Kidney epithelial cell (primary cell): ENCODE measurements at regions not wholly inside any gene's neighbourhood (a gene's known extent, or its start where the extent isn't known, plus 50 kb on each side); places are given as distances from the start of the nearest gene placed in this dataset.

Source experiments
- DNase-seq: peaks from one replicate; pipeline ENCODE4 v3.0.0-alpha.2; 2010; ENCODE audit warnings: low read depth
- H3K27me3 ChIP-seq: 2 replicates; pipeline ENCODE4 v1.6.0; 2011; ENCODE audit warnings: low read length; ENCODE audit not compliant: control insufficient read depth, insufficient read depth
- H3K36me3 ChIP-seq: 2 replicates; pipeline ENCODE4 v1.5.1; 2011; ENCODE audit warnings: low read length; ENCODE audit not compliant: control insufficient read depth, insufficient read depth
- H3K4me3 ChIP-seq: 2 replicates; pipeline ENCODE4 v1.5.1; 2011; ENCODE audit warnings: low read depth, mild to moderate bottlenecking, control low read depth, low read length
- CTCF ChIP-seq: IDR thresholded peaks from 2 replicates; pipeline ENCODE4 v1.5.1; 2011; ENCODE audit warnings: mild to moderate bottlenecking, moderate library complexity, low read length, control low read depth, inconsistent platforms; ENCODE audit not compliant: insufficient read depth, poor library complexity, severe bottlenecking

GRCh38 chr3:29090912-29091597 lies 189.8 kb upstream of the RBMS3 start:
- Histone ChIP-seq H3K4me3 (no peak overlapping the region), H3K36me3 (no peaks in the 10 kb centered on the region), H3K27me3 (no peaks in the 10 kb centered on the region)
- no peak for TF ChIP-seq CTCF
- no peak for DNase-seq

GRCh38 chr3:29091599-29092189 lies 189.2 kb upstream of the RBMS3 start:
- TF ChIP-seq CTCF: no peak
- DNase-seq: no peak
- H3K27me3 ChIP-seq: no peaks in the 10 kb centered on the region
- no peak overlapping the region for H3K4me3 ChIP-seq
- no peaks in the 10 kb centered on the region for H3K36me3 ChIP-seq

GRCh38 chr3:29092348-29092747 lies 188.5 kb upstream of the RBMS3 start:
- no peak for TF ChIP-seq CTCF
- Histone ChIP-seq H3K4me3 (no peak overlapping the region), H3K27me3 (no peaks in the 10 kb centered on the region), H3K36me3 (no peaks in the 10 kb centered on the region)
- DNase-seq: no peak

- TF ChIP-seq CTCF: no peak
- Histone ChIP-seq H3K4me3 (no peak overlapping the region), H3K27me3 (no peaks in the 10 kb centered on the region), H3K36me3 (no peaks in the 10 kb centered on the region)
- DNase-seq: no peak
These were observed 181.6 kb upstream of the RBMS3 start for GRCh38 chr3:29099296-29099695.

GRCh38 chr3:29099775-29100174 lies 181.1 kb upstream of the RBMS3 start:
- no peaks in the 10 kb centered on the region for H3K36me3 ChIP-seq
- H3K4me3 ChIP-seq: no peak overlapping the region
- no peak for DNase-seq
- no peak for TF ChIP-seq CTCF
- H3K27me3 ChIP-seq: no peaks in the 10 kb centered on the region

- Histone ChIP-seq H3K27me3 (no peaks in the 10 kb centered on the region), H3K4me3 (no peak overlapping the region), H3K36me3 (no peaks in the 10 kb centered on the region)
- TF ChIP-seq CTCF: no peak
- no peak for DNase-seq
These were observed 180.6 kb upstream of the RBMS3 start for GRCh38 chr3:29100292-29100691.
